Gastrocnemius medialis (tissue), 4 donors: ENCODE measurements at regions not wholly inside any gene's neighbourhood (a gene's known extent, or its start where the extent isn't known, plus 50 kb on each side); places are given as distances from the start of the nearest gene placed in this dataset.

Experiments
- CTCF ChIP-seq, 5 experiments: fragments of 450-650 bp in 3 of 5; fragments of 200-600 bp in 2 of 5; sonication (generic) in 2 of 5; IDR thresholded peaks in 4 of 5; conservative IDR thresholded peaks in 1 of 5; 1 replicate in 4 of 5; 2 replicates in 1 of 5; pipeline ENCODE4 v1.5.1; 2016 to 2019; ENCODE audit warnings: antibody characterized with exemption in 5 of 5, mild to moderate bottlenecking in 3 of 5, moderate library complexity in 3 of 5
- POLR2A ChIP-seq, 2 donors: fragments of 450-650 bp; IDR thresholded peaks; one replicate each; pipeline ENCODE4 v1.6.1; 2017; ENCODE audit warnings: antibody characterized with exemption in 2 of 2, mild to moderate bottlenecking in 2 of 2, moderate library complexity in 2 of 2

DNA sequence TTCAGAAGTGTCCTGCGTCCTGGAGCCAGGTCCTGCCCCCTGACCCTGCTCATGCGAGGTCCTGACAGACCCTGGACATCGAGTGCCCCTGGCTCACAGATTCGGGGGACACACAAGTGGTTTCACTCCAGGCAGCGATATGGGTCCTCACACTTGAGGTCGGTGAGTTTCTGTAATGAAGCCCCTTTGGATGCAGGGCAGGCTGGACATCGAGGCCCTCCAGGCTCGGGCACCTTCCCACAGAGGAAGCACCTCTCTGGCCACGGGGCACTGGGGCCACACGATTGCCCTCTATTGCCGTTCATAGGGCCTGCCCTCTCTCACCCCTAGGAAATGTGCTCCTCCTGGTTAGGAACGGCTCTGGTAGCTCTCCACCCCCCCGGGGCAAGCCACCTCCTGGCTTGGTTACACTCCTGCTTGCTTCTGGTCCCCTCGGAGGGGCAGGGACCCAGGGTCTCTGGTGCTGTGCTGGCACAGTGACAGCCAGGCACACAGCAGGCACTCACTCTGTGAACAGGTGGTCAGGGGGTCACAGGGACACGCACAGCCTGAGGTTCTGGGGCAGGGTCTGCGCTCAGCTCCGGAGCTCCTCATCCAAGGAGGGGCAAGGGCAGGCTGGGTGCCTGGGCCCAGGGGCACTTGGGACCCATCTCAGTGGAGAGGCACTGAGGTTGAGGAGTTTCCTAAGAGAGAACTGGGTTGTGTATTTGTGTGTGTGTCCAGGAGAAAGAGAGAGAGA is 907.7 kb downstream of the BRD1 start:
- TF ChIP-seq CTCF (IDR thresholded peaks at IDR 0.05 in 4 of 5, conservative IDR thresholded peaks at IDR 0.05 in 1 of 5) = no peak
- TF ChIP-seq POLR2A (IDR thresholded peaks at IDR 0.05) = no peak
